ENCODE measurements at regions not wholly inside any gene's neighbourhood (a gene's known extent, or its start where the extent isn't known, plus 50 kb on each side); places are given as distances from the start of the nearest gene placed in this dataset.

- TF ChIP-seq, protein P1, sequence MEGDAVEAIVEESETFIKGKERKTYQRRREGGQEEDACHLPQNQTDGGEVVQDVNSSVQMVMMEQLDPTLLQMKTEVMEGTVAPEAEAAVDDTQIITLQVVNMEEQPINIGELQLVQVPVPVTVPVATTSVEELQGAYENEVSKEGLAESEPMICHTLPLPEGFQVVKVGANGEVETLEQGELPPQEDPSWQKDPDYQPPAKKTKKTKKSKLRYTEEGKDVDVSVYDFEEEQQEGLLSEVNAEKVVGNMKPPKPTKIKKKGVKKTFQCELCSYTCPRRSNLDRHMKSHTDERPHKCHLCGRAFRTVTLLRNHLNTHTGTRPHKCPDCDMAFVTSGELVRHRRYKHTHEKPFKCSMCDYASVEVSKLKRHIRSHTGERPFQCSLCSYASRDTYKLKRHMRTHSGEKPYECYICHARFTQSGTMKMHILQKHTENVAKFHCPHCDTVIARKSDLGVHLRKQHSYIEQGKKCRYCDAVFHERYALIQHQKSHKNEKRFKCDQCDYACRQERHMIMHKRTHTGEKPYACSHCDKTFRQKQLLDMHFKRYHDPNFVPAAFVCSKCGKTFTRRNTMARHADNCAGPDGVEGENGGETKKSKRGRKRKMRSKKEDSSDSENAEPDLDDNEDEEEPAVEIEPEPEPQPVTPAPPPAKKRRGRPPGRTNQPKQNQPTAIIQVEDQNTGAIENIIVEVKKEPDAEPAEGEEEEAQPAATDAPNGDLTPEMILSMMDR (IDR thresholded peaks at IDR 0.05) = no peak
- TF ChIP-seq POLR2A (IDR thresholded peaks at IDR 0.05) = no peak
Measured at GRCh38 chr1:189605226-189605625, 872.4 kb downstream of the BRINP3 start.
